ENCODE measurements at regions not wholly inside any gene's neighbourhood (a gene's known extent, or its start where the extent isn't known, plus 50 kb on each side); places are given as distances from the start of the nearest gene placed in this dataset.
A peak's percentile ranks its signal among the peaks of the same experiment; 100 is the strongest.

DNA sequence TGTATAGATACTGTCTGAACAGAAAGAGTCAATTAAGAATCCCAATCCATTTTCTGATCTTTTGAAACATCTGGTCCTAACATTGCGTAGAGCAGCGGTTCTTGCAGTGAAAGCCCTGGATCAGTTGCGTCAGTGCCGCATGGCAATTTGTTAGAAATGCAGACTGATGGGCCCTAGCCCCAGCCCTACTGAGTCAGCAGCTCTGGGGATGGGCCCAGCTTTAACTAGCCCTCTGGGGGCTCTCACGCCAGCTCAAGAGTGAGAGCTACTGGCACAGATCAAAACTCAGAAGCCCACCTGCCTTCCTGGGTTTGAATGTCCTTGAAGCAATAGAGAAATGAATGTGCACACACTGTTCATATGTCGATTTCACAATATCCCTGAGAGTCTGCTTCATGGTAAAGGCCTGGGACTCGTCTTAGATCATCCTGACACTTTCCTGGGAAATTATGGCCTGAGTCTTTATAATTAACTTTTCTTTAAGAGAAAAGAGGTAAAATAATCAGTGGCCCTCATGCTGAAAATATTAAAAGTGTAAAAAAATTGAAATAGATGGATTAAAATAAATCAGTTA, 206.8 kb upstream of the TMTC4 start:
- TF ChIP-seq CEBPB (IDR thresholded peaks at IDR 0.05; ENCODE audit: low read depth, low read length) (peak; percentile 67), MAZ (IDR thresholded peaks at IDR 0.05; ENCODE audit: borderline replicate concordance, low read depth, low read length) (no peak)
- no peak overlapping the region for H2AFZ ChIP-seq (replicated peaks; ENCODE audit: low read length, poor library complexity)
- WGBS, 2 experiments (ENCODE audit: extremely low coverage in 2 of 2, insufficient read length in 1 of 2), result 87% methylated on average over 3 of the region's 7 CpGs; no CpG with 5 or more reads in 1 of the 2 experiments
- intact Hi-C loops (cut with micrococcal nuclease) (no loop called here), in situ Hi-C loops (cut with MboI; ENCODE audit: low sequenced_read_pairs) (no loop called here), dilution Hi-C loops (cut with HindIII; ENCODE audit: low sequenced_read_pairs, unreplicated experiment) (no loop called here)
- no peak overlapping the region for H3K14ac ChIP-seq (replicated peaks; ENCODE audit: low read depth, low read length)
- no peak overlapping the region for H3K4me2 ChIP-seq (ENCODE audit: low read depth, low read length)
- H3K56ac ChIP-seq (ENCODE audit: extremely low read depth, insufficient read depth, low read length), result no peak overlapping the region
- H3K79me1 ChIP-seq (ENCODE audit: low read depth in 1 of 2, low read length in 2 of 2), result no peaks in the 10 kb centered on the region
- H2AK5ac ChIP-seq (ENCODE audit: low read depth, low read length), result no peak overlapping the region
- H4K20me1 ChIP-seq (ENCODE audit: insufficient read depth, low read length), result no peaks in the 10 kb centered on the region
- no peak overlapping the region for H3K4ac ChIP-seq (ENCODE audit: low read depth, low read length)
- no peak overlapping the region for H2BK120ac ChIP-seq (ENCODE audit: low read depth, low read length)
- ATAC-seq (ENCODE audit: low read depth) (no peak), DNase-seq (no peak)
- ChIA-PET POLR2A (ENCODE audit: unreplicated experiment) (no interaction called here), CTCF (no interaction called here)
- no peak overlapping the region for H2BK20ac ChIP-seq (ENCODE audit: low read depth, low read length)
- H3K9ac ChIP-seq (ENCODE audit: low read depth, low read length), result no peak overlapping the region
- H3K36me3 ChIP-seq (ENCODE audit: control insufficient read depth, insufficient read depth, low read length), result no peaks in the 10 kb centered on the region
- H4K8ac ChIP-seq (ENCODE audit: low read depth in 2 of 2, low read length in 2 of 2), result no peak overlapping the region; a peak in 1 of 4 replicates
- H2BK5ac ChIP-seq (ENCODE audit: low read depth, low read length, poor library complexity, severe bottlenecking), result no peak overlapping the region
- no peak overlapping the region for H4K5ac ChIP-seq (ENCODE audit: low read depth, low read length)
- no peaks in the 10 kb centered on the region for H3K27me3 ChIP-seq (ENCODE audit: control insufficient read depth, insufficient read depth, low read length)
- no peaks in the 10 kb centered on the region for H3K9me1 ChIP-seq (ENCODE audit: insufficient read depth, low read length)
- H4K91ac ChIP-seq (ENCODE audit: insufficient read depth, low read depth, low read length), result no peak overlapping the region
- H3K4me1 ChIP-seq (ENCODE audit: control insufficient read depth, insufficient read depth, low read length), result no peaks in the 10 kb centered on the region
- no peak overlapping the region for H3K27ac ChIP-seq (ENCODE audit: insufficient read depth, low read length)
- BruUV-seq (replicated peaks), result no TSS peak
- H3K9me3 ChIP-seq (ENCODE audit: control insufficient read depth, insufficient read depth, low read length), result no peaks in the 10 kb centered on the region; the same call in 1 of the 2 replicates
- no peak overlapping the region for H2BK15ac ChIP-seq (ENCODE audit: low read depth, low read length)
- no peak overlapping the region for H3K23ac ChIP-seq (ENCODE audit: low read depth, low read length)
- no peak overlapping the region for H2AK9ac ChIP-seq (replicated peaks; ENCODE audit: low read depth, low read length, poor library complexity)
- no peak overlapping the region for H3K4me3 ChIP-seq (ENCODE audit: insufficient read depth, low read depth, low read length)
- no peak overlapping the region for H3K18ac ChIP-seq (ENCODE audit: low read depth, low read length)
